Thymus (tissue), 11 donors: ENCODE measurements at regions not wholly inside any gene's neighbourhood (a gene's known extent, or its start where the extent isn't known, plus 50 kb on each side); places are given as distances from the start of the nearest gene placed in this dataset.
"Not testable (repeated sequence)": the region's sequence is repeated elsewhere in the genome, so short reads cannot be mapped to it uniquely, and the experiment has no call there.

Source experiments
- DNase-seq, 9 donors: peaks; one replicate each; pipeline ENCODE4 v3.0.0-alpha.2; 2013; ENCODE audit warnings: low spot score in 9 of 9, low read depth in 6 of 9, missing footprints in 1 of 9
- H3K27ac ChIP-seq, 2 donors: one replicate each; pipeline ENCODE4 v1.5.1; 2013; ENCODE audit warnings: control low read depth in 1 of 2, low read depth in 1 of 2, low read length in 1 of 2, mild to moderate bottlenecking in 1 of 2, moderate library complexity in 1 of 2
- H3K27me3 ChIP-seq, 2 donors: one replicate each; pipeline ENCODE4 v1.5.1; 2013; ENCODE audit warnings: low read length in 1 of 2; ENCODE audit not compliant: control insufficient read depth in 2 of 2, insufficient read depth in 1 of 2
- H3K36me3 ChIP-seq, 2 donors: one replicate each; pipeline ENCODE4 v1.5.1; 2013; ENCODE audit warnings: low read length in 1 of 2, mild to moderate bottlenecking in 1 of 2, moderate library complexity in 1 of 2; ENCODE audit not compliant: control insufficient read depth in 2 of 2, insufficient read depth in 2 of 2
- H3K4me1 ChIP-seq, 2 donors: one replicate each; pipeline ENCODE4 v1.5.1; 2013; ENCODE audit warnings: low read length in 2 of 2; ENCODE audit not compliant: control insufficient read depth in 2 of 2, insufficient read depth in 2 of 2
- H3K4me3 ChIP-seq, 2 donors: one replicate each; pipeline ENCODE4 v1.5.1; 2013; ENCODE audit warnings: low read length in 2 of 2, control low read depth in 1 of 2, mild to moderate bottlenecking in 1 of 2
- H3K9me3 ChIP-seq, 2 donors: one replicate each; pipeline ENCODE4 v1.5.1; 2013; ENCODE audit warnings: low read length in 1 of 2, mild to moderate bottlenecking in 1 of 2; ENCODE audit not compliant: control insufficient read depth in 2 of 2, insufficient read depth in 1 of 2
- WGBS: extraction: QIAGEN DNeasy Blood & Tissue Kit; methylation state at CpG from one replicate; pipeline ENCODE4 v1.1.7; 2013; 5-methylcytosine and 5-hydroxymethylcytosine counted together
- donor health status: healthy.

DNA sequence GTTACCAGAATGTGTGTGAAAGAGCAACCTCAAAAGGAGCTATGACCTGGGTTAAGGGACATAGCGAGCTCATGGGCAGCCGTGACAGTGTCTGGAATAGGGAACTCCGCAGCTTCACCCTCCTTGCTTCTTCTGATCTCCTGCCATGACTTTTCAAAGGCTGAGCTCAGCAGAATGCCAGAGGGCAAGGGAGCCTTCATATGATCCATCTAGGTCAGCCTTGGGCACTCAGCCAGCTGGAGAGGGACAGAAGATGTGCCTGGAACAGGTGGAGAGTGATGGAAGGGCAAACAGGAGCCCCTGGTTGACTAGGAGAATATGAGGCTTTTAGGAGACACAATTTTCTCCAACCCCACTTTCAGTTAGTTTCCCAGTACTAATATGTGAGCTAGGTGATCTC, 352.8 kb upstream of the FRG2C start:
- WGBS, result 96% methylated on average over 3 of the region's 3 CpGs
- DNase-seq, H3K27ac ChIP-seq, H3K27me3 ChIP-seq, H3K4me3 ChIP-seq, H3K36me3 ChIP-seq, H3K9me3 ChIP-seq, H3K4me1 ChIP-seq: not testable (repeated sequence)

DNA sequence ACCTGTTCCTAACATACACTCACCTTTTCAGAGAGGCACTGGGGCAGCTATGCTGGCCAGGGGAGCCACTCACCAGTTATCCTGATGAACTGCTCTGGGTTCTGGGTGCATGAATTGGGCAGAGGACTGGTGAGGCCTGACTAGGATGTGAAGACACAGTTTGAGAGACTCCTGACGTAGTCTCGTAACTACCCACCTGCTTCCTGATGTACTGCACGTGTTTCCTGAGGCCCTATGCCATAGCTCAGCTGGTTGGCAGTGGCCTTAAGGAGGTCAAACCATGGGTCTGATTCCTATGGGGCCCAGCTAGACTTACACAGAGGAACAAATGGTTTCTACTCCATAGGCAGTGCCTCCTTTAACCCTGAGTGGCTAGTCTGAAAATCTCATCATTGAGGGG, 351.7 kb upstream of the FRG2C start:
- not testable (repeated sequence) for H3K4me3 ChIP-seq, H3K27me3 ChIP-seq, H3K4me1 ChIP-seq, H3K9me3 ChIP-seq, H3K27ac ChIP-seq, H3K36me3 ChIP-seq, DNase-seq
- 45% methylated on average over 3 of the region's 3 CpGs for WGBS

DNA sequence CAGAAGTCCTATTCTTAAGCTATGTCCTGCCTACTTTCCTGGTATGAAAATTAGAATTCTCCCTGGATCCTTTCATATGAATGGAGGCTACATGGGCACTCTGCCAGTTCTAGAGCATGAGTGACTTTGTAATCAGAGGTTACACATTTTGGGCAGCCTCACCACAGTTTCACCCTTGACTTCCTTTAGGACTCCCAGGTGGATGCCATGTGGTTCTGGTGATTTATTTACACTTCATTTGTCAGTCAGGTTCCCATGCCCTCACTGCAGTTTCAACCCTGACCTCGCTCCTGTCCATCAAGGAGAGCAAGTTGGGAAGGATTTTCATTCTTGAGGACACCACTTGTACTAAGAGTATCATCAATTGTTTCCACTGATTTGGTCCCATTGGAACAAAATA, 344.4 kb upstream of the FRG2C start:
- 34% methylated on average over 1 of the region's 1 CpG for WGBS
- not testable (repeated sequence) for H3K4me1 ChIP-seq, H3K27me3 ChIP-seq, H3K36me3 ChIP-seq, H3K9me3 ChIP-seq, H3K27ac ChIP-seq, DNase-seq, H3K4me3 ChIP-seq

DNA sequence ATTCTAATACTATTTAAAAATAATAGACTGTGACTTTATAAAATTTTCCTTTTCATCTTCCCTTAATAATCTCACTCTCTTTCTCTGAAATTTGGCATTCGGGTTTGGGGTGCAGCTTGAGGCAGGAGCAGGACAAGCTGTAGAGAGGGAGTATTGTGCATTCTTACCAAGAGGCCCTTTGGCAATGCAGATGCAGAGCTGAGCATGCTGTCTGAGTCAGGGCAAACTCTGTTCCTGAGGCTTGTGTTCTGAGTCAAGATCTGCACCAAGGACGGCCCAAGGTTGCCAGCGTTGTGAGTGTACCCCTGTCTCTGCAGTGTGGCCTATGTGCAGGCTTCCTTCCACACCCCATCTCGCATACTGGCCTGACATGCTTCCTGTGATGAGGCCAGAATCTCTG, 343.8 kb upstream of the FRG2C start:
- no peaks in the 10 kb centered on the region for H3K27me3 ChIP-seq
- no peaks in the 10 kb centered on the region for H3K36me3 ChIP-seq
- no peak overlapping the region for H3K27ac ChIP-seq
- no peak overlapping the region for H3K4me3 ChIP-seq
- DNase-seq, result no peak
- no peaks in the 10 kb centered on the region for H3K9me3 ChIP-seq
- no peaks in the 10 kb centered on the region for H3K4me1 ChIP-seq
- 92% methylated on average over 4 of the region's 4 CpGs for WGBS

DNA sequence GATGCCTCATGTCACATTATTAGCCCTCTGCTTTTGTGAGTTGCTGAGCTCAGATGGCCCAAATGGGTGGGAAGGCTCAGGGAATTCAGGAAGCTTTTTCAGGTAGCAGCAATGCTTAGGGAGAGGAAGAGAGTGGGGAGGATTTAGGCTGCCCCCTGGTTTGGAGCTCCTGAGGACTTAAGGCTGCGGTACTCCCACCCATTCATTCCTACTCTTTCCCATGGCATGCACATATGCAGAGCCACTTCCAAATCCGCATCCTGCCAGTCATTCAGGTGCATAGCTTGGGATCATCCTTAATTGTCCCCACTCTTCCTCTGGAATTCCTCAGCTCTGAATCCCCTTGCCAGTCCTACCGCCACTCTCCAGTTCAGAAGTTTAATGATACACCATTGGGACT, 343.1 kb upstream of the FRG2C start:
- no peak overlapping the region for H3K4me3 ChIP-seq
- WGBS, result 96% methylated on average over 3 of the region's 3 CpGs
- H3K27me3 ChIP-seq, result no peaks in the 10 kb centered on the region
- no peaks in the 10 kb centered on the region for H3K36me3 ChIP-seq
- no peaks in the 10 kb centered on the region for H3K9me3 ChIP-seq
- H3K4me1 ChIP-seq, result no peaks in the 10 kb centered on the region
- H3K27ac ChIP-seq, result no peak overlapping the region
- DNase-seq, result no peak

DNA sequence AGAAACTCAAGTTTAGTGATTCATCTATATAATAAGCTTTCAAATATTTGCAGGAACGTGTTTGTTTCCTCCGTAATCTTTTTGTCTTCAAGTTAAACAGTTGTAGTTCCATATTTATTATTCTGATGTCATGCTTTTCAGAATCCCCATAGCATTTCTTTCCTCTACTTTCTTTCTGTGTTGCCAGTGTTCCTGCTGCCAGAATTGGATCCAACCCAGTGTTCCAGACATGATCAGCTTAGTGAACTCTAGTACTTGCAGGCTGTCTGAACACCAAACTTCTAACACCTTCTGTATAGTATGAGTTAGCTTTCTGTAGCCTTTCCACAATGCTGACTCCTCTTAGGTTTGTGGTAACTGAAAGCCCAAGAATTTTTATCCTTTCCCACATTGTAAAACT, 340.2 kb upstream of the FRG2C start:
- H3K27me3 ChIP-seq, H3K4me1 ChIP-seq, H3K4me3 ChIP-seq, H3K9me3 ChIP-seq, DNase-seq, H3K27ac ChIP-seq, H3K36me3 ChIP-seq: not testable (repeated sequence)
- 95% methylated on average over 2 of the region's 2 CpGs for WGBS

DNA sequence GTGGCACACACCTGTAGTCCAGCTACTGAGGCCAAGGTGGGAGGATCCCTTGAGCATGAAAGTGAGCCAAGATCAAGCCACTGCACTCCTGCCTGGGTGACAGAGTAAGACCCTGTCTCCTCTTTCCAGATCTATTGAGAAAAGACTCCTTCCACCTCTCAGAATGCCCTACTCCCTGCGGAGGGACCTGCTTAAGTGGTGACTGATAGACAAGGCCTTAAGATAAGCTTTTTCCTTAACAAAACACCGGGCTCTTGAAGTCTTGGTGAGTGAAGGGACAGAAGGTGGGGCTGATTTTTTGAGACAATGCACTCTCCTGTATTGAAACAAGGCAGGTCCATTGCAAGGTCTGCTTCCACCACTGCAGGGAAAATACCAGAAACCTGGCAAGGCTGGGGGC, 338.4 kb upstream of the FRG2C start:
- Histone ChIP-seq H3K4me3 (no peak overlapping the region), H3K36me3 (no peaks in the 10 kb centered on the region), H3K9me3 (no peaks in the 10 kb centered on the region), H3K4me1 (no peaks in the 10 kb centered on the region), H3K27ac (no peak overlapping the region), H3K27me3 (no peaks in the 10 kb centered on the region)
- 88% methylated on average over 2 of the region's 2 CpGs for WGBS
- DNase-seq, result no peak

DNA sequence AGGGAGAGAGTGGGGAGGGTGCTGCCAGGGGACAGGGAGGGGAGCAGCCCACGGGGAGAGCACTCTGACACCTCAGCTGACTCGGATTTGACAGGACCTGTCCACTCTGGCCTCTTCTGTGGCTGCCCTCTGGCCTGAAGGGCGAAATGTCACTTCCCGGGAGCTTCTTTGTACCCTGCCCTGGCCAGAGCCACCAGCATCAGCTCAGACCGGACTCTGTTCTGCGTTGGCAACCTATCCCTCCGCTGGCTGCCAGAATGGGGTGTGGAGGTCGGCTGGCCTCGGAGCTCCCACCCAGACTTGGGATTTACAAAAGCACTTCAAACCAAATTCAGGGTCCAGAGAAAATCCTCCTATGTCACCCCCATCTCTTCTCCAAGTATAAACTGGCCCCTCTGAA, 336.7 kb upstream of the FRG2C start:
- 80% methylated on average over 9 of the region's 9 CpGs for WGBS
- no peaks in the 10 kb centered on the region for H3K27me3 ChIP-seq
- no peak for DNase-seq
- H3K4me1 ChIP-seq, result no peaks in the 10 kb centered on the region
- no peak overlapping the region for H3K27ac ChIP-seq
- H3K4me3 ChIP-seq, result no peak overlapping the region
- H3K36me3 ChIP-seq, result no peaks in the 10 kb centered on the region
- H3K9me3 ChIP-seq, result no peaks in the 10 kb centered on the region

DNA sequence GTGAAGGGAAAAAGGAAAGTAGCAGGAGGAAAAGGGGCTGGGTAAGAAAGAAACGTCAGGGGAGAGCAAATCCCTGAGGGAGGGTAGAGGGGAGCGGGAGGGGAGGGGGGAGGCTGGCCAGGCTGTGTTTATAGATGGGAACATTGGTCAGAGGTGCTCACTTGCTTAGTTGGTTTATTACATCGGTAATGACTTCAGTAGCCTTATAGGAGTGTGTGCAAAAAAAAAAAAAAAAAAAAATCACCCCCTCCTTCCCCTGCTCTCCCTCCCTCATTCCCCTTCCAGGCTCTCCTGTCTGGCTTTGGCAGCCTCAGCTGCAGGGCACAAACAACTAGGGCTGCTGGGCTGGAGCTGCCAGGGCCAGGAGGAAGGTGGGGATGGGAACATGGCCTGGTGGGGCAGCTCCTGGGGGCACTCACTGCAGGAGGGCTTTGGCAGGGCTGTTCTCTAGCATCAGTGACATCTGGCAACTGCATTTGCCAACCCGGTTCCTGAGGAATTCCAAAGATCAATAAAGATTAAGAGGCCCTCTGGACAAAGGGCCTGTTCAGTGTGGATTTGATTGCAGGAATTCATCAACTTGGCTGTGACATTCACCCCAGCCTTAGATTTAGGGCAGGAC, 334.5 kb upstream of the FRG2C start:
- 90% methylated on average over 4 of the region's 4 CpGs for WGBS
- Histone ChIP-seq H3K27ac (no peak overlapping the region), H3K36me3 (no peaks in the 10 kb centered on the region), H3K27me3 (no peaks in the 10 kb centered on the region), H3K4me1 (no peaks in the 10 kb centered on the region), H3K4me3 (no peak overlapping the region), H3K9me3 (no peaks in the 10 kb centered on the region)
- no peak for DNase-seq

DNA sequence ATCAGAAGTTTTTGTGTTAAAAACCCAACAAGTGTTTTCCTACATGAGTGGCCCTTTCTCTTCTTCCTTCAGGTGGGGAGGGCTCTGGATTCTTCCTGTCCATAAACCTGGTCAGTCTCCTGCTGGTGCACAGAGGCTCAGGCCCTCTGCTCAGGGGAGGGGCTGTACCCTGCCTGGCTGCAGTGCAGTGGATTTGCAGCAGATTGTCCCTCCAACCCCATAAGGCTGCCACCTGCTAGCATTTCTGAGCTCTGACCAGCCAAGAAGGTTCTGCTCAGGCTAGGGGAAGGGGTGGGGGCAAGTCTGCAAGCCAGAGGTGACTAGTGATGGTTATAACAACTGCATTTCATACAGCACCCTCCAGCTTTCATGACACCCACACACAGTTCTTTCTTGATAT, 333.7 kb upstream of the FRG2C start:
- H3K27me3 ChIP-seq, H3K4me3 ChIP-seq, H3K4me1 ChIP-seq, H3K36me3 ChIP-seq, DNase-seq, H3K27ac ChIP-seq, H3K9me3 ChIP-seq: not testable (repeated sequence)
